ENCODE measurements at regions not wholly inside any gene's neighbourhood (a gene's known extent, or its start where the extent isn't known, plus 50 kb on each side); places are given as distances from the start of the nearest gene placed in this dataset.

DNA sequence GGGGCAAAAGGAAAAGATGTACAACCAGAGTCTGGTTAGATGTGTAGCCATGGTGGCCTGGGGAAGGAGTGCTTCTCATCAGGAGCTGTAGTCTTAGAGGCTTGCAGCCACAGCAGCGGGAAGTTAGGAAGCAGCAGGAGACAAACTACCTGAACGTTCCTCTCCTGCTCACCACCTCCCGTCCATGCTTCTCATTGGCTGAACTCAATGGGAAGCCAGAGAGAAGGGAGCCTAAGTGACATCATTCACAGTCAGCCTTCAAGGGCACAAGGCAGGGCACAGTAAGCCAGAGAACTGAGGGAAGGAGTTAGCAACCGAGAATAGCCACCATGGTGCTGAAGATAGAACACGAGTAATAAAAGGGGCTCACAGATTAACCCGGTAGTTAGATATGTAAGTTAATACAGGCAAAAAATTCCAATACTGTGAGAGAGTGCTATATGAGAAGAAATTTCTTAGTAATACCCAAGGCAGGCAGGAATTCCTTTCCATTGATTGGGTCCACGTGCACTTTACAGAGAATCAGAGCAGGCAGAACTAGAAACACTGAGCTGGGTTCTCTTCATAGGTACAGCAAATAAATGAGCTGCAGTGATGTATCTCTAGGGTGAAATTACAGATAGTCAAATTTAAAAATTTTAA lies 391.5 kb upstream of the DACH1 start:
- Histone ChIP-seq H3K27me3 (no peaks in the 10 kb centered on the region), H3K27ac (no peak overlapping the region), H3K4me1 (no peaks in the 10 kb centered on the region), H3K9me3 (no peaks in the 10 kb centered on the region), H3K4me3 (no peak overlapping the region), H3K36me3 (no peaks in the 10 kb centered on the region)
- no peak for DNase-seq
- intact Hi-C loops (cut with DNase I): no loop called here
- WGBS, 4 donors: 60 to 66% (median 63%) methylated on average over 7 of the region's 7 CpGs
- no peak for ATAC-seq
- TF ChIP-seq, protein P1, sequence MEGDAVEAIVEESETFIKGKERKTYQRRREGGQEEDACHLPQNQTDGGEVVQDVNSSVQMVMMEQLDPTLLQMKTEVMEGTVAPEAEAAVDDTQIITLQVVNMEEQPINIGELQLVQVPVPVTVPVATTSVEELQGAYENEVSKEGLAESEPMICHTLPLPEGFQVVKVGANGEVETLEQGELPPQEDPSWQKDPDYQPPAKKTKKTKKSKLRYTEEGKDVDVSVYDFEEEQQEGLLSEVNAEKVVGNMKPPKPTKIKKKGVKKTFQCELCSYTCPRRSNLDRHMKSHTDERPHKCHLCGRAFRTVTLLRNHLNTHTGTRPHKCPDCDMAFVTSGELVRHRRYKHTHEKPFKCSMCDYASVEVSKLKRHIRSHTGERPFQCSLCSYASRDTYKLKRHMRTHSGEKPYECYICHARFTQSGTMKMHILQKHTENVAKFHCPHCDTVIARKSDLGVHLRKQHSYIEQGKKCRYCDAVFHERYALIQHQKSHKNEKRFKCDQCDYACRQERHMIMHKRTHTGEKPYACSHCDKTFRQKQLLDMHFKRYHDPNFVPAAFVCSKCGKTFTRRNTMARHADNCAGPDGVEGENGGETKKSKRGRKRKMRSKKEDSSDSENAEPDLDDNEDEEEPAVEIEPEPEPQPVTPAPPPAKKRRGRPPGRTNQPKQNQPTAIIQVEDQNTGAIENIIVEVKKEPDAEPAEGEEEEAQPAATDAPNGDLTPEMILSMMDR (IDR thresholded peaks at IDR 0.05): no peak
- TF ChIP-seq POLR2A (IDR thresholded peaks at IDR 0.05): no peak

DNA sequence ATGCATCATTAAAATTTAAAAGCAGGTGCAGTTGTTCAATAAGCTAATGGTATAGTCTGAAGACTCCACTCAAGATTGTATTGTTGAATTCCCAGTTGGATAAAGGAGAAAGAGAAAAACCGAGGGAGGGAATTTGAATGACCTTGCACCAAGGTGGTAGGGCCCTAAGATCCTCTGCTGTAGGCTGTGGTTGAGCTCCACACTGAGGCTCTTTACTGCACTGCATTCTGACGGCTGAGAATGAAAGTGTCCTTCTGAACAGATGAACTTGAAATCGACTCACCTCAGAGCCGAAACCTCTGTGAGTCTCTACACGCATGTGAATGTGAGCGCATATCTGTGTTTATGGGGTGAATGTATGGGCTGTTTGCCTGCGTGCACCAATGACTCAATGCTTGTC lies 388.9 kb upstream of the DACH1 start:
- Histone ChIP-seq H3K27me3 (no peaks in the 10 kb centered on the region), H3K9me3 (no peaks in the 10 kb centered on the region), H3K36me3 (no peaks in the 10 kb centered on the region), H3K4me1 (no peaks in the 10 kb centered on the region), H3K27ac (no peak overlapping the region), H3K4me3 (no peak overlapping the region)
- no peak for TF ChIP-seq POLR2A (IDR thresholded peaks at IDR 0.05)
- TF ChIP-seq, protein P1 (IDR thresholded peaks at IDR 0.05): peak in 5 of 12 donors; percentile 9 to 30 (median 24)
- 32 to 47% (median 36%) methylated on average over 7 of the region's 7 CpGs for WGBS, 4 donors
- no peak for ATAC-seq
- intact Hi-C loops (cut with DNase I): no loop called here
- DNase-seq: no peak

DNA sequence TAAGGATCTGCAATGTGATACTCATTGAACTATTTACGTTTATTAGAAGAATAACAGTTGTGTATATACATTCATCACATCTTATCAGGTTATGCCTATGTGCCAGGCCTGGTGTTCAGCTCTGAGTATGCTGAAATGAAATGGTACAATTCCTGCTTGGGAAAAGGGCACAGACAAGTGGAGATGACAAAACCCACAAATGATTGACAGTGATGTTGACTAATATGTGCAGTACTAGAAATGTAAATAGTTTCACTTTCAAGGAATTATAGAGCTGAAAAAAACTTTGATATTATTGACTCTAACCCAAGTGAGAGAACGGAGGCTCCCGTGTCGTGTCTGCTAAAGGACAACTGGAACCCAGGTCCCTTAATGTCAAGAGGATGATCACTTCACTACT lies 386.8 kb upstream of the DACH1 start:
- no peaks in the 10 kb centered on the region for H3K4me1 ChIP-seq
- no peak overlapping the region for H3K4me3 ChIP-seq
- no peak for TF ChIP-seq POLR2A (IDR thresholded peaks at IDR 0.05)
- TF ChIP-seq, protein P1 (IDR thresholded peaks at IDR 0.05): no peak
- no peaks in the 10 kb centered on the region for H3K9me3 ChIP-seq
- 79 to 92% (median 90%) methylated on average over 4 of the region's 4 CpGs for WGBS, 4 donors
- H3K27me3 ChIP-seq: no peaks in the 10 kb centered on the region
- no peak overlapping the region for H3K27ac ChIP-seq
- ATAC-seq (no peak), DNase-seq (no peak)
- no peaks in the 10 kb centered on the region for H3K36me3 ChIP-seq
- intact Hi-C loops (cut with DNase I): no loop called here

DNA sequence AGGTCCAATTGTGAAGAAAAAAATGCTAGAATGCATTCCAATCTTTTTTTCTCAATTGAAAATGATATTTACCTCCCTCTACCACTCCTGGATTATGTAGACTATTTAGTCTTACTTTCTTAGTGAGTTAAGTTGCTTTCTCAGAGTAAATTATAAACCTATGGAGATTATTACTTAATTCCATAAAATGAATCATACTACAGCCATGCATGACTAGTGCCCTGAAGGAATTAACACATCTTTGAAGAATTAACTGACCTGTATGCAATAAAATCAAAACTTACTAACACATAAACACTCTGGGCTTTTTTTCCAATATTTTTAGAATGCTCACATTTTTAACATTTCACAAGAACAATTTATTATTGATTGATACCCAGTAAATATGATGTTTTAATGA lies 379.4 kb upstream of the DACH1 start:
- no peak for TF ChIP-seq POLR2A (IDR thresholded peaks at IDR 0.05)
- TF ChIP-seq, protein P1 (IDR thresholded peaks at IDR 0.05): no peak
- no peak overlapping the region for H3K4me3 ChIP-seq
- no peaks in the 10 kb centered on the region for H3K27me3 ChIP-seq
- DNase-seq (no peak), ATAC-seq (no peak)
- no peaks in the 10 kb centered on the region for H3K4me1 ChIP-seq
- no peaks in the 10 kb centered on the region for H3K36me3 ChIP-seq
- H3K27ac ChIP-seq: no peak overlapping the region
- H3K9me3 ChIP-seq: no peaks in the 10 kb centered on the region
- intact Hi-C loops (cut with DNase I): no loop called here

Data from heart left ventricle (tissue), 16 donors.